ENCODE measurements at regions not wholly inside any gene's neighbourhood (a gene's known extent, or its start where the extent isn't known, plus 50 kb on each side); places are given as distances from the start of the nearest gene placed in this dataset.

DNA sequence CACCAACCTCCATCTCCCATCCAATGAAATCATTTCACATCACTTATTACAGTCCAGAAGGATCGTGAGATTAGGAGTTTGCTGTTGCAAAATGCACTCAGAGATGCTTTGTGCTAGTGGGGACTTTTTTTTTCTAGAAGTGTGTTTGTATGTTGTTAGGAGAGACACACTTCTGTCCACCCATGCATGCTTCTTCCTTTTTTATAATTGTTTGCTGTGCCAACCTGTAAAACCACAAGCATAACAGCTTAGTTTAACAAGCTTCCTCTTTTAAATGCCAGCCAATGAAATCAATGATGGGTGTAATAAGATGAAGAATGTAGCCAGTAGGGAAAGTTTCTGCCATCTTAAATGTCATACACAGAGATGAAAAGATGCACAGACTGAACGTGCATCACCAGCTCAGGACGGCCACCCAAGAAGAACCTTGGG, 305.6 kb upstream of the STT3B start:
- ChIA-PET POLR2A (interaction anchor here (0.8 kb wide), 1 partner anchor 21 kb away, joined by 3 read pairs; no protein-coding TSS in a partner anchor), CTCF (interaction anchor here (1.0 to 6.9 kb wide), 9 partner anchors 9 to 305 kb away, joined by 3 to 40 read pairs (median 4); partner anchors contain the start of gene STT3B)
- DNase-seq (ENCODE audit: extremely low spot score): no peak
- TF ChIP-seq, protein P1, sequence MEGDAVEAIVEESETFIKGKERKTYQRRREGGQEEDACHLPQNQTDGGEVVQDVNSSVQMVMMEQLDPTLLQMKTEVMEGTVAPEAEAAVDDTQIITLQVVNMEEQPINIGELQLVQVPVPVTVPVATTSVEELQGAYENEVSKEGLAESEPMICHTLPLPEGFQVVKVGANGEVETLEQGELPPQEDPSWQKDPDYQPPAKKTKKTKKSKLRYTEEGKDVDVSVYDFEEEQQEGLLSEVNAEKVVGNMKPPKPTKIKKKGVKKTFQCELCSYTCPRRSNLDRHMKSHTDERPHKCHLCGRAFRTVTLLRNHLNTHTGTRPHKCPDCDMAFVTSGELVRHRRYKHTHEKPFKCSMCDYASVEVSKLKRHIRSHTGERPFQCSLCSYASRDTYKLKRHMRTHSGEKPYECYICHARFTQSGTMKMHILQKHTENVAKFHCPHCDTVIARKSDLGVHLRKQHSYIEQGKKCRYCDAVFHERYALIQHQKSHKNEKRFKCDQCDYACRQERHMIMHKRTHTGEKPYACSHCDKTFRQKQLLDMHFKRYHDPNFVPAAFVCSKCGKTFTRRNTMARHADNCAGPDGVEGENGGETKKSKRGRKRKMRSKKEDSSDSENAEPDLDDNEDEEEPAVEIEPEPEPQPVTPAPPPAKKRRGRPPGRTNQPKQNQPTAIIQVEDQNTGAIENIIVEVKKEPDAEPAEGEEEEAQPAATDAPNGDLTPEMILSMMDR (IDR thresholded peaks at IDR 0.05; ENCODE audit: control extremely low read depth, extremely low read depth, low read depth, missing control alignments): no peak

DNA sequence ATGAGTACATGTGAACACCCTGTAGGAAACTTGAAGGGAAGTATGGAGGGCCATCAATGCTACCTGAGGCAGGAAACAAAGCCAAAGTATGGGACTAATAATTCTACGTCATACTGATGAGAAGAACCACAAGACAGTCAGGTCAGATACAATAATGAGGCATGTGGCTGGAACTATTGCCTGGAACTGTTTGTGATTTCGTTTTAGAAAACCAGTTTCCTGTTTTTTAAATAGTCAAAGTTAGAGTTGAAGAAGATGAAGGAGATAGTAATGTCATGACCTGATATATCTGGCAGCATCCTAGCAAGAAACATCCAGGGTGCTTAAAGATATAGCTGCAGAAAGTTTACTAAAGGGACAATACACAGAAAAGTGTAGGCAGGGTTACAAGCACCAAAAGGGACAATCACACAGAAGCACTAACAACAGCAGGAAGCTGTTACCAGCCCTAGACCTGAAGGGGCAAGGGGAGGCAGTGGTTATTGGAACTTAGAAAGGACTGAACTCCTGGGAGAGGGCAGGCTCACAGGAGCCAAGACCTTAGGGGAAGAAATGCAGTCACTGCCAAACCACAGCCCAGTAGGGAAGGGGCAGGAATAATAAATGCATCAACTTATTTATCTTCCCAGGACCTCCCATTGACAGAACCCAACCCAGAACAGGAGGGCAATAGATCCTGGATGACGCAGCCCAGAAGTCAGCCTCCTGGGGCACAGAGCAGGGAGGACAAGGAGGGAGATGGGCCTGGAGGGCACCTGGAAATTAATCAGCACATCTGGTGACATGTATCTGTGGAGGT, 302.1 kb upstream of the STT3B start:
- CTCF ChIA-PET: interaction anchor here (3.0 to 3.3 kb wide), 3 partner anchors 10 to 18 kb away, joined by 11 to 33 read pairs (median 21); no protein-coding TSS in a partner anchor
- no peak for DNase-seq (ENCODE audit: extremely low spot score)
- TF ChIP-seq, protein P1 (IDR thresholded peaks at IDR 0.05; ENCODE audit: control extremely low read depth, extremely low read depth, low read depth, missing control alignments): no peak
- POLR2A ChIA-PET: interaction anchor here (1.8 kb wide), 1 partner anchor 12 kb away, joined by 6 read pairs; no protein-coding TSS in a partner anchor

DNA sequence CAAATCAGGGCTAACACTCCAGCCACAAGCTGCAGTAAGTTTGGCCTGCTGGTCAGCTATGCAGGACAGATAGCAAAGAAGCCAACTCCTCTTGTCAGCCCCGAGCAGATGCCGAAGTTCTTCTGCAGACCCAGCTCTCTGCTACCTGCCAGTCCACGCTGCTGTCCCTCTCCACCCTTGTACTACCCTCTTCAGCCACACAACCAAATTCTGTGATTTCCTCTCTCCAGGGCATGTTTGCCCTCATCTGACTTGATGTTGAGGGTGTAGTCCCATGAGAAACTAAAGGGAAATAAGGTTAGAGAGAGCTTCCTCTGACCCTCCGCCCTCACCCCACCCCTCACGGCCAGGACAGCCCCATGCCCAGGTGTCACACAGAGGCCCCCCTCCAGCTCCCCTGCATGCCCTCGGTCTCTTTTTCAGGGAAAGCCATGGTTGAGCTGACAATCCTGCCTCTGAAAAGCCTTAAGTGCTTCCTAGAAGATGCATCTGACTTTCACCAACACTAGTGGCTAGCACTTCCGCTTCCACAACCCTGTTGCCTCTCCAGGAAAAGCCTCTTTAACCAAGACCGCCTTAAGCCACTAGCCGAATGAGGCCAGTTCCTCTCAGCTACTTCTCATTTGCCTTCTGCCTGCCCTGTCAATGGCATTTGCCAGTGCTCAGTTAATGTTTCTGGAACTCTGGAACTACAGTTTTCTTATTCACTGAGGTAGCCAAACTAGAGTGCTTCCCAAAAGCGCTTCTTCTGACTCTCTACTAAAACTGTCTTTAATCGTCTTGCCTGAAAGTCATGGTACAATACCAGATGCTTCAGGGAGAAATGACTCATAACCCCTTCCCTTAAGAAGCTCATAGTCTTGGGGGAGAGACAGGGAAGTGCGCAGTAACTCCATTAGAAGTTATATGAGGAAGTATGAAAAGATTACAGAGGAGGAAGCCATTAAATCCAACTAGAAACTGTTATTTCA, 300.4 kb upstream of the STT3B start:
- TF ChIP-seq, protein P1 (IDR thresholded peaks at IDR 0.05; ENCODE audit: control extremely low read depth, extremely low read depth, low read depth, missing control alignments): no peak
- DNase-seq (ENCODE audit: extremely low spot score): peak; percentile 42
- POLR2A ChIA-PET: interaction anchor here (1.6 to 1.8 kb wide), 2 partner anchors 8 to 10 kb away, joined by 5 to 6 read pairs; no protein-coding TSS in a partner anchor
- CTCF ChIA-PET: interaction anchor here (0.7 to 3.3 kb wide), 12 partner anchors 9 to 217 kb away, joined by 3 to 33 read pairs (median 4); no protein-coding TSS in a partner anchor

DNA sequence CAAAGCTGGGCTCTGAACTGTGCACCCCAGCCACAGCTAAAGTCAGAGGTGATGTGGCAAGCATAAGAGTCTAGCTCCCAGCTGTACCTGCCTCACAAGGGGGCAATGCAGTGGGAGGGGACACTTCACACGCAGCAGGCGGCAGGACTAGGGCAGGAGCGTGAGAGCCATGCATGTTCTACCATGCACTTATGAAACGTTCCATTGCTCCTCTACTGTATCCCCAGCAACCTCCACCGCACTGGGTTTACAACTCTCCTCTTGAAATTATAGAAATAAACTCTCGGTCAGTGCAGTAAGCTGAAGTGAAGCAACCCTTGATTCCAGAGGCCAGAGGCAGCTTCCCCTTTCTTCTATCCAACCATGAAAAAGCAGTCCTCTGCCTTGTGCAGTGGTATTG, 298.6 kb upstream of the STT3B start:
- no peak for DNase-seq (ENCODE audit: extremely low spot score)
- ChIA-PET CTCF (interaction anchor here (0.8 to 1.8 kb wide), 3 partner anchors 9 to 297 kb away, joined by 3 to 5 read pairs (median 3); no protein-coding TSS in a partner anchor), POLR2A (no interaction called here)
- TF ChIP-seq, protein P1 (IDR thresholded peaks at IDR 0.05; ENCODE audit: control extremely low read depth, extremely low read depth, low read depth, missing control alignments): no peak

DNA sequence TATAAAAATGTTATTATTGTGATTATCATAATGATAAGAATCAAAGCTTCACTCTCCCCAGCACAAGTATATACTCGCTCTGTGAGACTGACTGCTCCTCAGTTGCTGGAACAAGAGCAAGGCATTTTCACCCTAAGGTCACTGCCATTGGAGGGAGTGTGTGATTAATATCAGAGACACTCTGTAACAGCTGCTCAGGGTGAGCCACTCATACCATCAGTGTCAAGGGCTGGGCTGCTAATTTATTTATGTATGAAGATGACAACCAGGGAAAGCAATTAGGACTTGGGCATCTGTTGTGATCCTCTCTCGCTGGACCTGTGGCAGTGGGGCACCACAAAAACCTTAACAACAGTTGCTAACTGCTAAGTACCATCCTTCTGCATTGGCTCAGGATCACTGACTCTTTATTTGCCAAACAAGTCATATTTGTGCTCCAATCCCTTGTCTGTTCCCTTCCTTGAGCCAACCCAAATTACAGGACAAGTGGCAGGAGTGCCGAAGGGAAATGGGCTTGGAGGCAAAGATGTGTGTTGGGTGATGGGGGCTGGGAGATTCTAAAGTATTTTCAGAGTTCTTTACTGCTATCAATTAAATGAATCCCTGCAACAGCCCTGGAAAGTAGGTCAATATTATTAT, 297.5 kb upstream of the STT3B start:
- TF ChIP-seq, protein P1 (IDR thresholded peaks at IDR 0.05; ENCODE audit: control extremely low read depth, extremely low read depth, low read depth, missing control alignments): no peak
- POLR2A ChIA-PET: interaction anchor here (1.4 kb wide), 1 partner anchor 298 kb away, joined by 4 read pairs; the partner anchor contains the start of gene STT3B
- CTCF ChIA-PET: interaction anchor here (0.7 to 1.8 kb wide), 4 partner anchors 9 to 297 kb away, joined by 3 to 5 read pairs (median 4); no protein-coding TSS in a partner anchor
- no peak for DNase-seq (ENCODE audit: extremely low spot score)
